IMR-90 (cell line): ENCODE measurements at regions not wholly inside any gene's neighbourhood (a gene's known extent, or its start where the extent isn't known, plus 50 kb on each side); places are given as distances from the start of the nearest gene placed in this dataset.

Experiments used
- ATAC-seq: fragments of 200-7000 bp; cut with Tn5 transposase; 2 replicates; pipeline ENCODE4 v1.9.1; 2020; ENCODE audit warnings: low read depth, mild to moderate bottlenecking, moderate library complexity
- BruUV-seq: library from RNA; stranded (reverse); fragments of 400-500 nt; replicated peaks from 2 replicates; lab custom pipeline; 2021; lab: Mats Ljungman, UMichigan
- CTCF ChIA-PET: fragments of 300-600 bp; formaldehyde crosslinking; extraction: SDS; loops from one replicate; lab custom pipeline; 2021; ENCODE audit warnings: antibody characterized with exemption; lab: Yijun Ruan, JAX
- POLR2A ChIA-PET: fragments of 300-600 bp; sonication (Branson Sonifier 250); formaldehyde crosslinking; loops from one replicate; lab custom pipeline; 2022; ENCODE audit warnings: antibody characterized with exemption; ENCODE audit not compliant: unreplicated experiment; lab: Charles Lee
- DNase-seq: peaks from one replicate; pipeline ENCODE4 v3.0.0; 2013
- H2AFZ ChIP-seq: replicated peaks from 2 replicates; pipeline ENCODE3; 2013; ENCODE audit warnings: low read length, mild to moderate bottlenecking; ENCODE audit not compliant: poor library complexity
- H2AK5ac ChIP-seq: 2 replicates; pipeline ENCODE4 v1.6.1; 2013; ENCODE audit warnings: low read depth, low read length, inconsistent platforms
- H2AK9ac ChIP-seq: replicated peaks from 2 replicates; pipeline ENCODE3; 2013; ENCODE audit warnings: mild to moderate bottlenecking, low read depth, low read length, moderate library complexity; ENCODE audit not compliant: poor library complexity
- H2BK120ac ChIP-seq: 2 replicates; pipeline ENCODE4 v1.6.1; 2013; ENCODE audit warnings: low read depth, low read length, inconsistent platforms
- H2BK15ac ChIP-seq: 3 replicates; pipeline ENCODE4 v1.6.1; 2013; ENCODE audit warnings: low read depth, low read length, inconsistent platforms
- H2BK20ac ChIP-seq: 2 replicates; pipeline ENCODE4 v1.6.1; 2013; ENCODE audit warnings: low read depth, mild to moderate bottlenecking, inconsistent platforms, low read length, moderate library complexity
- H2BK5ac ChIP-seq: 2 replicates; pipeline ENCODE4 v1.6.1; 2013; ENCODE audit warnings: mild to moderate bottlenecking, low read depth, low read length, inconsistent platforms; ENCODE audit not compliant: poor library complexity, severe bottlenecking
- H3K14ac ChIP-seq: replicated peaks from 2 replicates; pipeline ENCODE4 v1.6.1; 2013; ENCODE audit warnings: low read depth, low read length, inconsistent platforms
- H3K18ac ChIP-seq: 2 replicates; pipeline ENCODE4 v1.6.1; 2013; ENCODE audit warnings: low read depth, low read length, control low read depth
- H3K23ac ChIP-seq: 2 replicates; pipeline ENCODE4 v1.6.1; 2013; ENCODE audit warnings: low read depth, low read length, inconsistent platforms
- H3K27ac ChIP-seq: 2 replicates; pipeline ENCODE4 v1.5.1; 2013; ENCODE audit warnings: mild to moderate bottlenecking, control low read depth, low read length; ENCODE audit not compliant: insufficient read depth
- H3K27me3 ChIP-seq: 2 replicates; pipeline ENCODE4 v1.6.1; 2013; ENCODE audit warnings: low read length; ENCODE audit not compliant: control insufficient read depth, insufficient read depth
- H3K36me3 ChIP-seq: 2 replicates; pipeline ENCODE4 v1.6.1; 2013; ENCODE audit warnings: low read length, mixed read lengths; ENCODE audit not compliant: control insufficient read depth, insufficient read depth
- H3K4ac ChIP-seq: 2 replicates; pipeline ENCODE4 v1.6.1; 2013; ENCODE audit warnings: low read depth, low read length, inconsistent platforms
- H3K4me1 ChIP-seq: 2 replicates; pipeline ENCODE4 v1.6.1; 2013; ENCODE audit warnings: low read length, mixed read lengths; ENCODE audit not compliant: control insufficient read depth, insufficient read depth
- H3K4me2 ChIP-seq: 2 replicates; pipeline ENCODE4 v1.6.1; 2013; ENCODE audit warnings: low read depth, mild to moderate bottlenecking, control low read depth, low read length, moderate library complexity
- H3K4me3 ChIP-seq: 2 replicates; pipeline ENCODE4 v1.5.1; 2013; ENCODE audit warnings: low read depth, mild to moderate bottlenecking, control low read depth, low read length, moderate library complexity; ENCODE audit not compliant: insufficient read depth
- H3K56ac ChIP-seq: 2 replicates; pipeline ENCODE4 v1.6.1; 2013; ENCODE audit warnings: low read length, inconsistent platforms; ENCODE audit not compliant: insufficient read depth; ENCODE audit errors: extremely low read depth
- H3K79me1 ChIP-seq, 2 experiments: 2 replicates each; pipeline ENCODE4 v1.6.1; 2013; ENCODE audit warnings: low read length in 2 of 2, inconsistent platforms in 1 of 2, low read depth in 1 of 2
- H3K9ac ChIP-seq: 2 replicates; pipeline ENCODE4 v1.6.1; 2013; ENCODE audit warnings: low read depth, low read length, control low read depth
- H3K9me1 ChIP-seq: 2 replicates; pipeline ENCODE4 v1.6.1; 2013; ENCODE audit warnings: low read length, inconsistent platforms; ENCODE audit not compliant: insufficient read depth
- H3K9me3 ChIP-seq: 2 replicates; pipeline ENCODE4 v1.6.1; 2013; ENCODE audit warnings: low read length; ENCODE audit not compliant: control insufficient read depth, insufficient read depth
- H4K20me1 ChIP-seq: 2 replicates; pipeline ENCODE4 v1.6.1; 2013; ENCODE audit warnings: low read length, inconsistent platforms; ENCODE audit not compliant: insufficient read depth
- H4K5ac ChIP-seq: 2 replicates; pipeline ENCODE4 v1.6.1; 2013; ENCODE audit warnings: mild to moderate bottlenecking, low read depth, low read length, control low read depth
- H4K8ac ChIP-seq, 2 experiments: 2 replicates each; pipeline ENCODE4 v1.6.1; 2013; ENCODE audit warnings: low read depth in 2 of 2, low read length in 2 of 2, control low read depth in 1 of 2, inconsistent platforms in 1 of 2
- H4K91ac ChIP-seq: 2 replicates; pipeline ENCODE4 v1.6.1; 2013; ENCODE audit warnings: low read depth, low read length, inconsistent platforms; ENCODE audit not compliant: insufficient read depth
- CTCF ChIP-seq: conservative IDR thresholded peaks from 2 replicates; pipeline ENCODE4 v1.5.1; 2012; ENCODE audit warnings: mild to moderate bottlenecking, low read depth, low read length, improper control_type of control experiment
- FOS ChIP-seq: fragments of 150-350 bp; IDR thresholded peaks from 2 replicates; pipeline ENCODE4 v1.6.1; 2016; ENCODE audit warnings: low read depth, low read length
- MAFK ChIP-seq: IDR thresholded peaks from 2 replicates; pipeline ENCODE4 v1.6.1; 2012; ENCODE audit warnings: low read depth, low read length, improper control_type of control experiment
- RFX5 ChIP-seq: IDR thresholded peaks from 2 replicates; pipeline ENCODE4 v1.8.0; 2012; ENCODE audit warnings: low read depth, mild to moderate bottlenecking, low read length, moderate library complexity
- WGBS, 2 experiments: methylation state at CpG; one replicate each; pipeline versions ENCODE4 v1.1.5 to v1.1.7; 2013; ENCODE audit warnings: missing lambda C conversion rate in 2 of 2; ENCODE audit not compliant: insufficient read length in 1 of 2; ENCODE audit errors: extremely low coverage in 2 of 2; 5-methylcytosine and 5-hydroxymethylcytosine counted together
- dilution Hi-C: fragments of 300-500 bp; cut with HindIII; formaldehyde crosslinking; loops from one replicate; pipeline ENCODE4 v1.14.3; 2018; ENCODE audit warnings: low sequenced_read_pairs; ENCODE audit not compliant: unreplicated experiment
- in situ Hi-C: fragments of 300-500 bp; cut with MboI; formaldehyde crosslinking; loops from 3 replicates; pipeline ENCODE4 v1.14.3; 2019; ENCODE audit warnings: low sequenced_read_pairs, inconsistent platforms, mixed read lengths
- intact Hi-C: fragments of 100-400 bp; cut with micrococcal nuclease; formaldehyde crosslinking; loops from 2 replicates; pipeline ENCODE4 v1.10.0; 2022
- TF ChIP-seq, protein P1 (sequence below): fragments of 150-350 bp; IDR thresholded peaks from 2 replicates; pipeline ENCODE4 v1.6.1; 2017; ENCODE audit warnings: mild to moderate bottlenecking, antibody characterized with exemption, low read length, low read depth

DNA sequence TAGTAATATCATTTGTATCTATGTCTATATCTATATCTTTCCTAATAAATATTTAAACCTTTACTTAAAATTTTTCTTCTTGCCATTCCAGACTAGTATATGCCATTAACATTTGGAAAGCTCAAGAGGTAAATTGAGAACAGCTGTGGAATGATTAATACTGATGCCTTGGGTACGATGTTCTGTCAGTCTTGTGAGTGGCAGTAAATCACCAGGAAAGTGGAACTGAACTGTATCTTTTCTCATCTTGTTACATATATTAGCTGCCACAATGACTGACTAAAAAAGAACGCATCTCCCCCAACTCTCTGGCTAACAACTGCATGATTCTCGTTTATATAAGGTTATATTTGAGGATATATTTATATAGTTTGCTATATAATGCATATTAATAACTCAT lies 137.0 kb upstream of the ASCC3 start:
- no peaks in the 10 kb centered on the region for H4K20me1 ChIP-seq
- no peak overlapping the region for H3K23ac ChIP-seq
- ATAC-seq (no peak), DNase-seq (no peak)
- in situ Hi-C loops, result no loop called here
- ChIA-PET CTCF (no interaction called here), POLR2A (no interaction called here)
- H4K5ac ChIP-seq, result no peak overlapping the region
- no peaks in the 10 kb centered on the region for H3K36me3 ChIP-seq
- WGBS, 2 experiments, result no CpG with 5 or more reads among the region's 3 CpGs
- dilution Hi-C loops, result no loop called here
- no peak overlapping the region for H2BK15ac ChIP-seq
- no peak overlapping the region for H3K4ac ChIP-seq
- no peak overlapping the region for H2BK20ac ChIP-seq
- no peak overlapping the region for H3K14ac ChIP-seq
- H4K91ac ChIP-seq, result no peak overlapping the region
- H3K27me3 ChIP-seq, result no peaks in the 10 kb centered on the region
- no peak overlapping the region for H3K27ac ChIP-seq
- H2BK120ac ChIP-seq, result no peak overlapping the region
- intact Hi-C loops, result no loop called here
- H4K8ac ChIP-seq, result no peak overlapping the region
- no peak overlapping the region for H3K4me3 ChIP-seq
- no peak overlapping the region for H3K9ac ChIP-seq
- no TSS peak for BruUV-seq
- no peak overlapping the region for H2AK5ac ChIP-seq
- TF ChIP-seq RFX5 (no peak), MAFK (no peak), FOS (no peak), CTCF (no peak)
- TF ChIP-seq, protein P1, sequence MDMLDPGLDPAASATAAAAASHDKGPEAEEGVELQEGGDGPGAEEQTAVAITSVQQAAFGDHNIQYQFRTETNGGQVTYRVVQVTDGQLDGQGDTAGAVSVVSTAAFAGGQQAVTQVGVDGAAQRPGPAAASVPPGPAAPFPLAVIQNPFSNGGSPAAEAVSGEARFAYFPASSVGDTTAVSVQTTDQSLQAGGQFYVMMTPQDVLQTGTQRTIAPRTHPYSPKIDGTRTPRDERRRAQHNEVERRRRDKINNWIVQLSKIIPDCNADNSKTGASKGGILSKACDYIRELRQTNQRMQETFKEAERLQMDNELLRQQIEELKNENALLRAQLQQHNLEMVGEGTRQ, result no peak
- no peak overlapping the region for H3K56ac ChIP-seq
- H2BK5ac ChIP-seq, result no peak overlapping the region
- H2AK9ac ChIP-seq, result no peak overlapping the region
- H3K18ac ChIP-seq, result no peak overlapping the region
- no peaks in the 10 kb centered on the region for H3K4me1 ChIP-seq
- H3K79me1 ChIP-seq, result no peaks in the 10 kb centered on the region
- H3K9me3 ChIP-seq, result peaks cover 4% of the 10 kb centered on the region; the same call in 1 of the 2 replicates
- no peak overlapping the region for H2AFZ ChIP-seq
- H3K4me2 ChIP-seq, result no peak overlapping the region
- H3K9me1 ChIP-seq, result no peaks in the 10 kb centered on the region
